Psoas muscle (tissue), 7 donors: ENCODE measurements at regions not wholly inside any gene's neighbourhood (a gene's known extent, or its start where the extent isn't known, plus 50 kb on each side); places are given as distances from the start of the nearest gene placed in this dataset.
"Not testable (repeated sequence)": the region's sequence is repeated elsewhere in the genome, so short reads cannot be mapped to it uniquely, and the experiment has no call there.

ENCODE experiments used
- ATAC-seq, 4 donors: fragments of 200-7000 bp; cut with Tn5 transposase; one replicate each; pipeline ENCODE4 v1.9.1; 2020; ENCODE audit warnings: moderate library complexity in 3 of 4, mild to moderate bottlenecking in 2 of 4
- DNase-seq, 2 donors: peaks; one replicate each; pipeline ENCODE4 v3.0.0-alpha.2; 2020
- H3K27ac ChIP-seq: fragments of 200-600 bp; one replicate; pipeline ENCODE4 v1.8.0; 2022
- H3K27me3 ChIP-seq, 3 donors: fragments of 200-600 bp in 1 of 3; one replicate each; pipeline versions ENCODE4 v1.6.1 to v1.8.0; 2013 to 2022; ENCODE audit warnings: low read length in 2 of 3, mild to moderate bottlenecking in 2 of 3, moderate library complexity in 1 of 3; ENCODE audit not compliant: insufficient read depth in 3 of 3
- H3K36me3 ChIP-seq, 2 donors: fragments of 200-600 bp in 1 of 2; one replicate each; pipeline versions ENCODE4 v1.6.1 to v1.8.0; 2013 to 2022; ENCODE audit warnings: low read depth in 1 of 2, mild to moderate bottlenecking in 1 of 2, moderate library complexity in 1 of 2; ENCODE audit not compliant: insufficient read depth in 1 of 2
- H3K4me1 ChIP-seq: fragments of 200-600 bp; one replicate; pipeline ENCODE4 v1.8.0; 2022
- H3K4me3 ChIP-seq: fragments of 200-600 bp; one replicate; pipeline ENCODE4 v1.8.0; 2022; ENCODE audit warnings: mild to moderate bottlenecking
- H3K9me3 ChIP-seq: fragments of 200-600 bp; one replicate; pipeline ENCODE4 v1.8.0; 2022
- CTCF ChIP-seq: fragments of 200-600 bp; IDR thresholded peaks from one replicate; pipeline ENCODE4 v1.8.0; 2022; ENCODE audit warnings: antibody characterized with exemption
- WGBS, 3 donors: extraction: QIAGEN DNeasy Blood & Tissue Kit; methylation state at CpG; one replicate each; pipeline versions ENCODE4 v1.1.6 to v1.1.7; 2013; 5-methylcytosine and 5-hydroxymethylcytosine counted together
- intact Hi-C, 2 donors: fragments of 100-400 bp; cut with DNase I; formaldehyde crosslinking; loops; one replicate each; pipeline versions ENCODE4 v1.11.0 to v1.14.2; 2022
- donor health status: healthy with polysubstance abuse.
- donor health status: DM: no; HTN: no; CAD: no; lungs with moderate emphysema.
- donor health status: Bipolar disorder and iron deficiency.
- donor health status: healthy.
- donor health status: DM: yes; HTN: yes; CAD: no.
- donor health status: DM: no; HTN: no; CAD: no.
- donor health status: DM: yes; HTN: yes; CAD: no.

GRCh38 chr13:50286324-50286723 is 271.1 kb downstream of the KCNRG start:
- H3K4me1 ChIP-seq = no peaks in the 10 kb centered on the region
- H3K27me3 ChIP-seq = no peaks in the 10 kb centered on the region
- ATAC-seq (no peak), DNase-seq (no peak)
- no peak for TF ChIP-seq CTCF
- H3K4me3 ChIP-seq = no peak overlapping the region
- WGBS, 3 donors = 69 to 75% (median 75%) methylated on average over 3 of the region's 3 CpGs
- no peak overlapping the region for H3K27ac ChIP-seq
- intact Hi-C loops = no loop called here
- no peaks in the 10 kb centered on the region for H3K36me3 ChIP-seq
- no peaks in the 10 kb centered on the region for H3K9me3 ChIP-seq

GRCh38 chr13:50290186-50290585 is 274.9 kb downstream of the KCNRG start:
- ATAC-seq = no peak
- Histone ChIP-seq H3K4me1 (no peaks in the 10 kb centered on the region), H3K27ac (no peak overlapping the region), H3K36me3 (no peaks in the 10 kb centered on the region), H3K27me3 (no peaks in the 10 kb centered on the region), H3K9me3 (peaks cover 5% of the 10 kb centered on the region), H3K4me3 (no peak overlapping the region)
- DNase-seq = no peak
- 31 to 95% (median 89%) methylated on average over 1 of the region's 1 CpG for WGBS, 3 donors
- intact Hi-C loops = no loop called here
- no peak for TF ChIP-seq CTCF

- Histone ChIP-seq H3K27ac (no peak overlapping the region), H3K36me3 (no peaks in the 10 kb centered on the region), H3K4me3 (no peak overlapping the region), H3K9me3 (peaks cover 5% of the 10 kb centered on the region), H3K27me3 (no peaks in the 10 kb centered on the region), H3K4me1 (no peaks in the 10 kb centered on the region)
- no peak for TF ChIP-seq CTCF
- ATAC-seq = no peak
- intact Hi-C loops = no loop called here
- no peak for DNase-seq
- WGBS, 3 donors = 73 to 80% (median 75%) methylated on average over 2 of the region's 2 CpGs
These were observed 276.4 kb downstream of the KCNRG start for GRCh38 chr13:50291611-50292010.

GRCh38 chr13:50292081-50292480 is 276.8 kb downstream of the KCNRG start:
- Histone ChIP-seq H3K27ac (no peak overlapping the region), H3K9me3 (peaks cover 5% of the 10 kb centered on the region), H3K36me3 (no peaks in the 10 kb centered on the region), H3K4me3 (no peak overlapping the region), H3K4me1 (no peaks in the 10 kb centered on the region), H3K27me3 (no peaks in the 10 kb centered on the region)
- intact Hi-C loops = no loop called here
- no peak for TF ChIP-seq CTCF
- no peak for DNase-seq
- no peak for ATAC-seq
- WGBS, 3 donors = 65 to 86% (median 76%) methylated on average over 1 of the region's 1 CpG

- H3K36me3 ChIP-seq, ATAC-seq, H3K4me3 ChIP-seq, H3K27me3 ChIP-seq, intact Hi-C loops, DNase-seq, H3K27ac ChIP-seq, H3K9me3 ChIP-seq, H3K4me1 ChIP-seq: not testable (repeated sequence)
- WGBS, 3 donors = 80 to 91% (median 89%) methylated on average over 4 of the region's 4 CpGs
These were observed 279.2 kb downstream of the KCNRG start for GRCh38 chr13:50294425-50294824.
